HG02884 (cell line): ENCODE measurements at regions not wholly inside any gene's neighbourhood (a gene's known extent, or its start where the extent isn't known, plus 50 kb on each side); places are given as distances from the start of the nearest gene placed in this dataset.
"Not testable (repeated sequence)": the region's sequence is repeated elsewhere in the genome, so short reads cannot be mapped to it uniquely, and the experiment has no call there.

Experiments
- ATAC-seq: cut with Tn5 transposase; IDR thresholded peaks from one replicate; pipeline ENCODE4 v1.9.1; 2021; ENCODE audit warnings: mild to moderate bottlenecking, moderate library complexity; ENCODE audit not compliant: unreplicated experiment

GRCh38 chr7:91398341-91398740 is 134.1 kb downstream of the FZD1 start:
- no peak for ATAC-seq

GRCh38 chr7:91405092-91405788 is 141.0 kb downstream of the FZD1 start:
- no peak for ATAC-seq

- ATAC-seq, result not testable (repeated sequence)
Observed at GRCh38 chr7:91405873-91406272, 141.6 kb downstream of the FZD1 start.

DNA sequence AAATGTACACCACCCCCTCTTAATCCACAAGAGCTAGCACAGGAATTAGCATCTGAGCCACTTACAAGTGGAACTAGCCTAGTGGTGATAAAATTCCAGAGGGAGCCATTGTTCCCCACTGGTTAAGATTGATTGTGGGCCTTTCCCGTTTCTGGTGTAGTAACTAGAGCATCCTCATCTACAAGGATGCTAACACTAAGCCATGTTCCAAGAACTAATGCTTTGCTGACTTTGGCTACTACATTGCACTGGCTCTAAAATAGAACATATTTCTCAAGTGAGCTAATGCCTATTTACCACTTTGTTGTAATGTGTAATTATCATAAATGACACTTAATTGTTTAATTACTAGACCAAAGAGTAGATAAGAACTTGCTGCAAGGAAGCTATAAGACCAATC is 143.7 kb downstream of the FZD1 start:
- no peak for ATAC-seq

- no peak for ATAC-seq
Observed at GRCh38 chr7:91408388-91409154, 144.3 kb downstream of the FZD1 start.

GRCh38 chr7:91411060-91411459 is 146.8 kb downstream of the FZD1 start:
- ATAC-seq, result no peak

GRCh38 chr7:91412298-91412697 is 148.1 kb downstream of the FZD1 start:
- ATAC-seq, result no peak

GRCh38 chr7:91414734-91415133 is 150.5 kb downstream of the FZD1 start:
- no peak for ATAC-seq

GRCh38 chr7:91416155-91416865 is 152.1 kb downstream of the FZD1 start:
- no peak for ATAC-seq

DNA sequence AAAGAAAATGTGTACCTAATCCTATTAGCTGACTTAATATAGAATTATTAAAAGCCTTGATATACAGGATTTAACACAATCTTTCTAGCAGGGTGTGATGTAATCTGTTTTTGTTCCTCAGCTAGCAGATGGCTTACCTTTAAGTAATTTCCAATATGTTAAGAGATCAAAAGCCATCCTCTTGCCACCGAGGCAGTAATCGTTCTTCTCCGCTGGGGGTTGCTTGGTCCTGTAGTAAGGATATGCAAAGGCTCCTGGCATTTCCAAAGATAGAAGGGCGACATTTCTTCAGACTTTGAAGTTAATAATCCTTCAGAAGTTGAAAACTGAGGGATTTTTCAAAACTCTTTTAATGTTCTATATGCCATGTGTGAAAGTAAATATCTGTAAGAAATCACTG is 156.4 kb downstream of the FZD1 start:
- no peak for ATAC-seq

DNA sequence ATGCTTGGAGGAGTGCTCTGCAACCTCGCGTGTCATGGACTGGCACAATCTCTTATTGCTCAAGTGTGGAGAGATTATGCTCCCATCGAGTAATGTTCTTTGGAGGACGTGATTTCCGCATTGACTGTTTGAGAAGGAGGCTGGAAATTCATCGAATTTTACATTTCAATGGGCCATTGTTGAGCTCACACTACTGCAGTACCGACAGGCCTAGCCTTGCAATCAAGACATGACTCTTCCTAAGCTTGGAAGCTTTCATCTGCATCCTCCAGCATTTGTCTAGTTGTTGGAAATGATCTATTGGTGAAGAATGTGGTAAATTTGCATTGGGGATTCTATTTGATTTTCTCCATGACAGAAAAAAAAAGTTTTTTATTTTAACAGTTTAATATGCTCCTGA is 156.8 kb downstream of the FZD1 start:
- no peak for ATAC-seq

- no peak for ATAC-seq
Observed at GRCh38 chr7:91424371-91424770, 160.1 kb downstream of the FZD1 start.

- ATAC-seq, result no peak
Observed at GRCh38 chr7:91425149-91425548, 160.9 kb downstream of the FZD1 start.

GRCh38 chr7:91427051-91427450 is 162.8 kb downstream of the FZD1 start:
- no peak for ATAC-seq

GRCh38 chr7:91431601-91432000 is 167.4 kb downstream of the FZD1 start:
- ATAC-seq, result no peak

GRCh38 chr7:91434836-91435235 is 170.6 kb downstream of the FZD1 start:
- ATAC-seq, result no peak

- ATAC-seq, result no peak
Observed at GRCh38 chr7:91435381-91436059, 171.3 kb downstream of the FZD1 start.

DNA sequence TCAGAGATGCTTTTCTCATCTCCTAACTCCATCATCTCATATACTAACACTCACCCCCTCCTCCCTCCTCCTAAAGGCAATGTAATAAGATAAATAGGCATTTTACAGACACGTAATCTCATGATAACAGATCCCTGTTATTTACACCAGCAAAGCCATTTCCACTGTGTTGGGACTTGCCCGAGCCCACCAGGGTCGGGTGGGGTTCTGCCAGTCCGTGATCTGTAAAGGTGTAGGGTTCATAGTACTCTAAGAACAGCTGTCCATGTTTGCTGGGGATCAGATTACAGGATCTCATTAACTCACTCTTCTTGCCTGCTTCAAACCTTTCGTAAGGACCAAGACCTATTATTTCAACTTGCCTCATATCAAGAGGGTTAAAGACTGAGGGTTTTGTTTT is 172.4 kb downstream of the FZD1 start:
- ATAC-seq, result no peak

DNA sequence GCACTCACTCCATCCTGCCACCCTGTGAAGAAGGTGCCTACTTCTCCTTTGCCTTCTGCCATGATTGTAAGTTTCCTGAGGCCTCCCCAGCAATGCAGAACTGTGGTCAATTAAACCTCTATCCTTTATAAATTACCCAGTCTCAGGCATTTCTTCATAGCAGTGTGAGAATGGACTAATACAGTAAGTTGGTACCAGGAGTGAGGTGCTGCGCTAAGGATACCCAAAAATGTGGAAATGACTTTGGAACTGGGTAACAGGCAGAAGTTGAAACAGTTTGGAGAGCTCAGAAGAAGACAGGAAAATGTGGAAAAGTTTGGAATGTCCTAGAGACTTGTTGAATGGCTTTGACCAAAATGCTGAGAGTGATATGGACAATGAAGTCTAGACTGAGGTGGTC is 176.0 kb downstream of the FZD1 start:
- ATAC-seq, result not testable (repeated sequence)

DNA sequence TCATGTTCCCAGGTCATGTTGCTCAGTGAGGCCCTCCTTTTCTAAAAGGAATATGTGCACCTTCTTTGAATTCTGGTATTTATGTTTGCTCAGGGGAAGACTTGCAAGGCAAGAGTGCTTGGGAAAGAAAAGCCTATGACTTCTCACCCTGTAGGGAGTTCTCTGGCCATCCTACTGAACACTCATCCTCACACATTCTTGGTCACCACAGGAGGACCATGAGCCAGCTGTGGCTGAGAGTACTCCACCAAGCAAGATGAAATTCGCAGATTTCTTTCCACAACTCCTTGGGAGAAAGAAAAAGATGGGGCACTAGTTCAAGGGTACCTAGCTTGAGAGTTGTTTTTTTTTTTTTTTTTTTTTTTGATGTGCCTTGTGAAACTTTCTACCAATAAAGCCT is 179.6 kb downstream of the FZD1 start:
- no peak for ATAC-seq

DNA sequence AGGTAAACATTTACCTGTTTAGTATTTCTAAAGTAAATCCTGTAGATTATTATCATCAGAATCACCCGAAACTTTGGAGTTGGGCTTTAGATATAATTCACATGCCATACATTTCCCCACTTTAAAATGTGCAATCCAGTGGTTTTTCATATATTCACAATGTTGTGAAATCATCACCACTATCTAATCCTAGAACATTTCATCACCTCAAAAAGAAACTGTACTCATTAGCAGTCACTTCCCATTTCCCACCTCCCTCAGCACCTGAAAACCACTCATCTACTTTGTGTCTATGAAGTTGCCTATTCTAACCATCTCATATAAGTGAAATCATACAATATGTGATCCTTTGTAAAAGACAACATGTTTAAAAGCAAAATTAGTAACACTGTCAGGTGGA is 182.6 kb downstream of the FZD1 start:
- no peak for ATAC-seq
